ENCODE measurements at regions not wholly inside any gene's neighbourhood (a gene's known extent, or its start where the extent isn't known, plus 50 kb on each side); places are given as distances from the start of the nearest gene placed in this dataset.

DNA sequence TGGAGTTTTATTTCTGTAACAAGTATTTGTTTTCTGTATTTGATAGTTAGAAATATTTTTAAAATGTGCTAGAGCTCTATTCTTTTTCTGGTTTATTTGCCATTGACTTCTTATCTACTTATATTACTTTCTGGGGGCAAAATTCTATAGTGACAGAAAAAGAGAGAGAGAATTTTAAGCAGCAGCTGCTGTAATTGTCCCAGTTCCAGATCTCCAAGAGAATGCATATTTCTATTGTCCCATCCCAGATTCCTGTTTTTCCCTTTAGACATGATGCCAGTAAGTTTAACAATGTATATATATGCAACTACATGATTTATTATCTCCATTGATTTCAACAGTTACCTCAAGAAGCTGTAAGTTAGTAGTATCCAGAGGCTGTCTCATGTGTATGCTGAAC, 541.7 kb upstream of the ZNF385D start:
- no peak for TF ChIP-seq NRF1 (IDR thresholded peaks at IDR 0.05; ENCODE audit: low read depth, low read length)
- no peak for TF ChIP-seq POU5F1 (IDR thresholded peaks at IDR 0.05; ENCODE audit: low read depth, low read length)
- no peak for TF ChIP-seq CBX5 (IDR thresholded peaks at IDR 0.05; ENCODE audit: low read depth, low read length)
- TF ChIP-seq, protein P1, sequence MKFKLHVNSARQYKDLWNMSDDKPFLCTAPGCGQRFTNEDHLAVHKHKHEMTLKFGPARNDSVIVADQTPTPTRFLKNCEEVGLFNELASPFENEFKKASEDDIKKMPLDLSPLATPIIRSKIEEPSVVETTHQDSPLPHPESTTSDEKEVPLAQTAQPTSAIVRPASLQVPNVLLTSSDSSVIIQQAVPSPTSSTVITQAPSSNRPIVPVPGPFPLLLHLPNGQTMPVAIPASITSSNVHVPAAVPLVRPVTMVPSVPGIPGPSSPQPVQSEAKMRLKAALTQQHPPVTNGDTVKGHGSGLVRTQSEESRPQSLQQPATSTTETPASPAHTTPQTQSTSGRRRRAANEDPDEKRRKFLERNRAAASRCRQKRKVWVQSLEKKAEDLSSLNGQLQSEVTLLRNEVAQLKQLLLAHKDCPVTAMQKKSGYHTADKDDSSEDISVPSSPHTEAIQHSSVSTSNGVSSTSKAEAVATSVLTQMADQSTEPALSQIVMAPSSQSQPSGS (IDR thresholded peaks at IDR 0.05; ENCODE audit: low read length): no peak
- no peak for TF ChIP-seq EGR1 (IDR thresholded peaks at IDR 0.05; ENCODE audit: borderline replicate concordance, low read depth, low read length)
- TF ChIP-seq POLR2A (IDR thresholded peaks at IDR 0.05; ENCODE audit: control extremely low read depth in 1 of 2, low read depth in 2 of 2, low read length in 2 of 2): no peak
- no peak for TF ChIP-seq KDM5A (IDR thresholded peaks at IDR 0.05; ENCODE audit: low read length)
- TF ChIP-seq POLR2AphosphoS5 (IDR thresholded peaks at IDR 0.05; ENCODE audit: low read depth, low read length): no peak
- no peak for TF ChIP-seq YY1 (IDR thresholded peaks at IDR 0.05; ENCODE audit: low read depth, low read length)
- TF ChIP-seq CEBPB (IDR thresholded peaks at IDR 0.05; ENCODE audit: low read depth, low read length): no peak

Data from H1 (cell line).